Stimulated activated CD4-positive, alpha-beta T cell treated with anti-CD3 and anti-CD28 coated beads, TNF-alpha, amount 100 ng/mL, for 4 hours (primary cell): ENCODE measurements at regions not wholly inside any gene's neighbourhood (a gene's known extent, or its start where the extent isn't known, plus 50 kb on each side); places are given as distances from the start of the nearest gene placed in this dataset.
"Not testable (repeated sequence)": the region's sequence is repeated elsewhere in the genome, so short reads cannot be mapped to it uniquely, and the experiment has no call there.

Source experiments
- DNase-seq, 3 experiments: peaks; one replicate each; pipeline ENCODE4 v3.0.0-alpha.2; 2020; ENCODE audit warnings: low read depth in 3 of 3

- DNase-seq: not testable (repeated sequence)
Observed at GRCh38 chr12:131627151-131628022, 83.5 kb upstream of the SFSWAP start.

GRCh38 chr12:131628023-131628740, 82.7 kb upstream of the SFSWAP start:
- DNase-seq: no peak

GRCh38 chr12:131628766-131629448, 82.0 kb upstream of the SFSWAP start:
- no peak for DNase-seq

- no peak for DNase-seq
Observed at GRCh38 chr12:131631230-131631629, 79.7 kb upstream of the SFSWAP start.

- not testable (repeated sequence) for DNase-seq
Observed at GRCh38 chr12:131631889-131632651, 78.8 kb upstream of the SFSWAP start.

- not testable (repeated sequence) for DNase-seq
Observed at GRCh38 chr12:131632652-131633023, 78.3 kb upstream of the SFSWAP start.

GRCh38 chr12:131633610-131634009, 77.3 kb upstream of the SFSWAP start:
- not testable (repeated sequence) for DNase-seq

GRCh38 chr12:131634037-131634436, 76.9 kb upstream of the SFSWAP start:
- DNase-seq: no peak

- DNase-seq: not testable (repeated sequence)
Observed at GRCh38 chr12:131635012-131635411, 75.9 kb upstream of the SFSWAP start.

GRCh38 chr12:131635491-131636122, 75.3 kb upstream of the SFSWAP start:
- no peak for DNase-seq

- no peak for DNase-seq
Observed at GRCh38 chr12:131636266-131636665, 74.6 kb upstream of the SFSWAP start.

- DNase-seq: no peak
Observed at GRCh38 chr12:131636940-131637750, 73.7 kb upstream of the SFSWAP start.

GRCh38 chr12:131637986-131638385, 72.9 kb upstream of the SFSWAP start:
- no peak for DNase-seq

GRCh38 chr12:131639270-131639940, 71.5 kb upstream of the SFSWAP start:
- no peak for DNase-seq

GRCh38 chr12:131640525-131640924, 70.4 kb upstream of the SFSWAP start:
- DNase-seq: no peak

- DNase-seq: no peak
Observed at GRCh38 chr12:131641315-131641714, 69.6 kb upstream of the SFSWAP start.

- no peak for DNase-seq
Observed at GRCh38 chr12:131642101-131642540, 68.8 kb upstream of the SFSWAP start.

GRCh38 chr12:131642771-131643170, 68.1 kb upstream of the SFSWAP start:
- DNase-seq: no peak

GRCh38 chr12:131643631-131644452, 67.0 kb upstream of the SFSWAP start:
- no peak for DNase-seq
